D721Med (cell line): ENCODE measurements at regions not wholly inside any gene's neighbourhood (a gene's known extent, or its start where the extent isn't known, plus 50 kb on each side); places are given as distances from the start of the nearest gene placed in this dataset.

Experiments used
- DNase-seq: peaks from one replicate; pipeline ENCODE4 v3.0.0; 2011; ENCODE audit warnings: low spot score; ENCODE audit not compliant: insufficient read length
- FAIRE-seq: peaks from 2 replicates; lab custom pipeline; 2011; peaks lifted over from hg19 to GRCh38; lab: Jason Lieb, UNC
- TF ChIP-seq, protein P1 (sequence below): IDR thresholded peaks from 2 replicates; pipeline ENCODE4 v1.5.1; 2012; ENCODE audit warnings: mild to moderate bottlenecking, control low read depth; ENCODE audit not compliant: insufficient read depth; ENCODE audit errors: missing control alignments

DNA sequence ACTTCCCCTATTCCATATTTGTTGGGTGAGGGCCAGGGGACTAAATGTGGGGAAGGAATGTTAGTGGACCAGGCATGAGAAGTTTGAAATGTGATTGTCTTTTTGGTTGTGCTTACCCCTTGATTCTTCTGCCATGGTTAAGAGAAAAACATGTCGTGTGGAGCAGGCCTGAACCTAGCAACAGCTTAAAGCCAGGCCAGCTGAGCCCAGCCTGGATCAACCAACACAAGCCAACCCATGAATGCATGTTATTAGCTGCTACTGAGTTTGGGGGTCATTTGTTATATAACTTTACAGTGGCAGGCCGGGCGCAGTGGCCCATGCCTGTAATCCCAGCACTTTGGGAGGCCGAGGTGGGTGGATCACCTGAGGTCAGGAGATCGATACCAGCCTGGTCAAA is 52.4 kb upstream of the TRIO start:
- FAIRE-seq (no peak), DNase-seq (no peak)
- TF ChIP-seq, protein P1, sequence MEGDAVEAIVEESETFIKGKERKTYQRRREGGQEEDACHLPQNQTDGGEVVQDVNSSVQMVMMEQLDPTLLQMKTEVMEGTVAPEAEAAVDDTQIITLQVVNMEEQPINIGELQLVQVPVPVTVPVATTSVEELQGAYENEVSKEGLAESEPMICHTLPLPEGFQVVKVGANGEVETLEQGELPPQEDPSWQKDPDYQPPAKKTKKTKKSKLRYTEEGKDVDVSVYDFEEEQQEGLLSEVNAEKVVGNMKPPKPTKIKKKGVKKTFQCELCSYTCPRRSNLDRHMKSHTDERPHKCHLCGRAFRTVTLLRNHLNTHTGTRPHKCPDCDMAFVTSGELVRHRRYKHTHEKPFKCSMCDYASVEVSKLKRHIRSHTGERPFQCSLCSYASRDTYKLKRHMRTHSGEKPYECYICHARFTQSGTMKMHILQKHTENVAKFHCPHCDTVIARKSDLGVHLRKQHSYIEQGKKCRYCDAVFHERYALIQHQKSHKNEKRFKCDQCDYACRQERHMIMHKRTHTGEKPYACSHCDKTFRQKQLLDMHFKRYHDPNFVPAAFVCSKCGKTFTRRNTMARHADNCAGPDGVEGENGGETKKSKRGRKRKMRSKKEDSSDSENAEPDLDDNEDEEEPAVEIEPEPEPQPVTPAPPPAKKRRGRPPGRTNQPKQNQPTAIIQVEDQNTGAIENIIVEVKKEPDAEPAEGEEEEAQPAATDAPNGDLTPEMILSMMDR, result no peak

DNA sequence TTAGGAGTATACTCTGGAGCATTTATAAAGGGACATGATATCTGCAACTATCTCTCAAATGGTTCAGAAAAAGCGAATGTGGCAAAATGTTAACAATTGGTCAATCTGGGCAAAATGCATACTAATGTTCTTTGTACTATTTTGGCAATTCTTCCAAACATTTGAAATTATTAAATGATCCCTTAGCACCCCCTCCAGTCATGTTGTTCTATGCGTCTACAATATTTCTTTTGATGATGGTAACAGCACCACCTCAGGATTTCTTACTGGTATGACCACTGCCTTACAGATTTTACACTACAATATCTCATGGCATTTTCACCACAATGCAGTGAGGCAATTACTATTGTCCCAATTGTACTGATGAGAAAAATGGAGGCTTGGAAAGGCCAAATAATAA is 52.9 kb upstream of the TRIO start:
- no peak for FAIRE-seq
- TF ChIP-seq, protein P1, result no peak
- no peak for DNase-seq

DNA sequence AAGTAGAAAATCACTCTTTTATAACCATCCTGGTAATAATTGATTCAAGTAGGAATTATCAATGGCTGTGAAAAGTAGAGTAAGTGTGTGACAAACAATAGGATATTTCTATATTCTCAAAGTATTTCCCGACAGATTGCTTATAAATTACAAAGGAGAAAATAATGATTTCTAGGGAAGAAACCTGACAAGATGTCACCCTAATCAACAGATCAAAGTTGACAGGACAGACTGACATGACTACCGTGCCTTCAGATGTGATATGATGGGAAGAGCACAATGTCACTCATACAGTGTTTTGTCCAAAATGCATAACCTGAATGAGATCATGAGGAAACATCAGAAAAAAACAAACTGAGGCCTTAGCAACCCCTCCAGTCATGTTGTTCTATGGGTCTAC is 53.9 kb upstream of the TRIO start:
- no peak for FAIRE-seq
- TF ChIP-seq, protein P1, result no peak
- no peak for DNase-seq

DNA sequence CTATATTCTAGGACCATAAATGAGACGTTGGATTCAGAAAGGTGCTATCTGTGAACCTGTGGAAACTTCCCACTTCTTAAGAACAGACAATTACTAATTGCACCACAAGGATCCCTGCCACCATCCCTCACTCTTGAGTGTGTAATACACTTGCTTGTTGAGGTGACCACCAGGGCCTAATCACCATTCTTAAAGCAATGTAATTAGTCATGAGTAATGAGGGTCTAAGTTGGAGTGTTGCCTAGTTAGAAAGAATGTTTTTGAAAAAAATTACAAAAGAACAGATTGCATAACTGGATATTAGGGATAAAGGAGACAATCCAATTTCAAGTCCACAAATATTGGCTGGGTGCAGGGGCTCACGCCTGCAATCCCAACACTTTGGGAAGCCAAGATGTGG is 56.9 kb upstream of the TRIO start:
- FAIRE-seq (no peak), DNase-seq (no peak)
- TF ChIP-seq, protein P1, result no peak

DNA sequence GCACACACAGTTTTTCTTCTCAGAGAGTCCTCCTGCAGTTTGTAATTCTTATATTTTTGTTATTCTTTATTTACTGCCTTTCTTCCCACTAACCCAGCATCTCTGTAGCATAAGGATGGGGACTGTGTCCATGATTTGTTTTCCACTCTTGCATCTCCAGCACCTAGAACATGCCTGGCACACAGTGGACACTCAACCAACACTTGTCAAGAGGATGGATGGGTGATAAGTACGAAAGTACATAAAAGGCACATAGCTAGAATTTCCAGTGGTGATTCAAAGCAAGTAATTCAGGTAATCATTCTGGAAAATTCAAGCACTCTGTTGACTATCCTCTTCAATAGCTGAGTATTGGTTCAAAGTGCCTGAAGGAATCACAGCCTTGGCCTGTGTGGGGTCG is 60.2 kb upstream of the TRIO start:
- no peak for DNase-seq
- no peak for FAIRE-seq

DNA sequence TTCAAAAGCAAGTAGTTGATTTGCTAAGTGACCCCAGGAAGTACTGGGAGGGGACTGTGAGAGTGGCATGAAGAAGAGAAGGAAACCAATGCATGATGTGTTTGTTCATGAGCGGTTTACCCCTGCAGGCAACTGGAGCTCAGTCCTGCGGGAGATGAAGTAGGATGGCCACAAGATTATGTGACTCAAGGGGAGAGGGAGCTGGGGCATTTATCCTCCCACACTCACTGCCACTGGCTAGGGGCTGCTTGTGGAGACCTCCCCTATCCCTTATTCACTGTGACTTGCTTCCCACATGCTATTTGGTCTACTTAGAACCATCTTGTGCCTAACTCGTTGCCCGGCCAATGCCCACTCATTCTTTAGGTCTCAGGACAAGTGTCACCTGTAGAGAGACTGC is 60.6 kb upstream of the TRIO start:
- DNase-seq, result no peak
- no peak for FAIRE-seq
- TF ChIP-seq, protein P1, result no peak

More for the DNA sequence above, 60.2 kb upstream of the TRIO start:
- TF ChIP-seq, protein P1, result no peak

DNA sequence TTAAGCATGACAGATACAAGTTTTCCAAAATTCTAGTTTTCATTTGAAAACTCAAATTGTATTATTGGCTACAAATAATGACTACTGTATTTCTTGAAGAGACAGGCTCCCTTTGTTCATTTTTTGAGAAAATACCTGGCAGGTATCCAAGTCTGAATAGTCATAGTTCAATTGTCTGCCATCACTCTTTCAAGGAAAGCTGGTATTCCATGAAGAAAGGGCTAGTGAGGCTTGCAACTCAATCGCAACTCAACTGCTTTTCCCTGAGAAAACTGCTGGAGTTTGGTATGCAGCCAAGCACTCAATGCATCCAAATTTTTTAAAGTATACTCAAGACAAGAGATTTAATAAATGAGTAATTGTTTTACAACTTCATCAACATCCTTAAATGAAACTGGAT is 61.4 kb upstream of the TRIO start:
- TF ChIP-seq, protein P1, result no peak
- FAIRE-seq (no peak), DNase-seq (no peak)
